Osteoblast (primary cell): ENCODE measurements at regions not wholly inside any gene's neighbourhood (a gene's known extent, or its start where the extent isn't known, plus 50 kb on each side); places are given as distances from the start of the nearest gene placed in this dataset.

Experiments used
- DNase-seq: peaks from one replicate; pipeline ENCODE4 v3.0.0; 2011; ENCODE audit warnings: low spot score, mixed read lengths; ENCODE audit not compliant: insufficient read length; ENCODE audit errors: missing footprints
- H2AFZ ChIP-seq: 2 replicates; pipeline ENCODE4 v1.6.0; 2011; ENCODE audit warnings: mild to moderate bottlenecking, low read length
- H3K27ac ChIP-seq: 2 replicates; pipeline ENCODE4 v1.5.1; 2011; ENCODE audit warnings: mild to moderate bottlenecking, low read depth, low read length, moderate library complexity
- H3K27me3 ChIP-seq: 2 replicates; pipeline ENCODE4 v1.6.0; 2012; ENCODE audit warnings: mild to moderate bottlenecking, control low read depth, inconsistent platforms, low read length, moderate library complexity; ENCODE audit not compliant: insufficient read depth
- H3K36me3 ChIP-seq: 2 replicates; pipeline ENCODE4 v1.5.1; 2011; ENCODE audit warnings: mild to moderate bottlenecking, low read length, control low read depth, moderate library complexity; ENCODE audit not compliant: insufficient read depth
- H3K4me1 ChIP-seq: 2 replicates; pipeline ENCODE4 v1.5.1; 2011; ENCODE audit warnings: mild to moderate bottlenecking, low read length, control low read depth, moderate library complexity; ENCODE audit not compliant: insufficient read depth
- H3K4me2 ChIP-seq: 2 replicates; pipeline ENCODE4 v1.6.0; 2011; ENCODE audit warnings: mild to moderate bottlenecking, low read length; ENCODE audit not compliant: insufficient read depth
- H3K4me3 ChIP-seq: fragments of 200-600 bp; sonication (generic); 3 replicates; pipeline ENCODE4 v1.5.1; 2012; ENCODE audit warnings: mild to moderate bottlenecking, low read length, inconsistent platforms; ENCODE audit not compliant: insufficient read depth
- H3K79me2 ChIP-seq: 2 replicates; pipeline ENCODE4 v1.6.0; 2012; ENCODE audit warnings: mild to moderate bottlenecking, low read length, control low read depth, inconsistent platforms; ENCODE audit not compliant: insufficient read depth
- H3K9me3 ChIP-seq: 2 replicates; pipeline ENCODE4 v1.5.1; 2011; ENCODE audit warnings: low read depth, low read length, control low read depth
- H4K20me1 ChIP-seq: 2 replicates; pipeline ENCODE4 v1.6.0; 2012; ENCODE audit warnings: mild to moderate bottlenecking, low read length, control low read depth; ENCODE audit not compliant: insufficient read depth
- TF ChIP-seq, protein P1 (sequence below): IDR thresholded peaks from 2 replicates; pipeline ENCODE4 v1.5.1; 2011; ENCODE audit warnings: mild to moderate bottlenecking, low read depth, low read length, moderate library complexity; ENCODE audit errors: extremely low read depth

DNA sequence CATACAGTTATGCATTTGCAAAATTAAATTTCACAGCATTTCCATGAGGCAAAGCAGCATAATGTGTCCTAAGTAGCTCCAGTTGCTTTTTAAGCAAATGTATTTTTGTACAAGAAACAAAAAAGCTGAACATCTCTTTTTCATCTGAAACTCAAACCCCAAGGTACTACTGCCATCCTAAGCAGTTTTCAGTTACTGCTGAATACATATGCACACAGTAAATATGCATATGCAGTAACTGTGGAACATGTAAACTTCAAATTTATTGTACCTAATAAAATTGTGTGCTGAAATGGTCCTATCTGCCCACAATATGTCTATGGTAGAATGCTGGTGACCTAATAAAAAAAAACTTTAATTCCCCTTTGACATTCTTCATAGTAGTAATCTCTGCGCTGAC is 458.6 kb upstream of the INTU start:
- no peaks in the 10 kb centered on the region for H3K79me2 ChIP-seq
- TF ChIP-seq, protein P1, sequence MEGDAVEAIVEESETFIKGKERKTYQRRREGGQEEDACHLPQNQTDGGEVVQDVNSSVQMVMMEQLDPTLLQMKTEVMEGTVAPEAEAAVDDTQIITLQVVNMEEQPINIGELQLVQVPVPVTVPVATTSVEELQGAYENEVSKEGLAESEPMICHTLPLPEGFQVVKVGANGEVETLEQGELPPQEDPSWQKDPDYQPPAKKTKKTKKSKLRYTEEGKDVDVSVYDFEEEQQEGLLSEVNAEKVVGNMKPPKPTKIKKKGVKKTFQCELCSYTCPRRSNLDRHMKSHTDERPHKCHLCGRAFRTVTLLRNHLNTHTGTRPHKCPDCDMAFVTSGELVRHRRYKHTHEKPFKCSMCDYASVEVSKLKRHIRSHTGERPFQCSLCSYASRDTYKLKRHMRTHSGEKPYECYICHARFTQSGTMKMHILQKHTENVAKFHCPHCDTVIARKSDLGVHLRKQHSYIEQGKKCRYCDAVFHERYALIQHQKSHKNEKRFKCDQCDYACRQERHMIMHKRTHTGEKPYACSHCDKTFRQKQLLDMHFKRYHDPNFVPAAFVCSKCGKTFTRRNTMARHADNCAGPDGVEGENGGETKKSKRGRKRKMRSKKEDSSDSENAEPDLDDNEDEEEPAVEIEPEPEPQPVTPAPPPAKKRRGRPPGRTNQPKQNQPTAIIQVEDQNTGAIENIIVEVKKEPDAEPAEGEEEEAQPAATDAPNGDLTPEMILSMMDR: no peak
- H3K9me3 ChIP-seq: no peaks in the 10 kb centered on the region
- H2AFZ ChIP-seq: no peak overlapping the region
- H4K20me1 ChIP-seq: no peaks in the 10 kb centered on the region
- no peak overlapping the region for H3K4me2 ChIP-seq
- no peak for DNase-seq
- H3K4me3 ChIP-seq: no peak overlapping the region
- H3K27ac ChIP-seq: no peak overlapping the region
- H3K36me3 ChIP-seq: no peaks in the 10 kb centered on the region
- no peaks in the 10 kb centered on the region for H3K27me3 ChIP-seq
- no peaks in the 10 kb centered on the region for H3K4me1 ChIP-seq

DNA sequence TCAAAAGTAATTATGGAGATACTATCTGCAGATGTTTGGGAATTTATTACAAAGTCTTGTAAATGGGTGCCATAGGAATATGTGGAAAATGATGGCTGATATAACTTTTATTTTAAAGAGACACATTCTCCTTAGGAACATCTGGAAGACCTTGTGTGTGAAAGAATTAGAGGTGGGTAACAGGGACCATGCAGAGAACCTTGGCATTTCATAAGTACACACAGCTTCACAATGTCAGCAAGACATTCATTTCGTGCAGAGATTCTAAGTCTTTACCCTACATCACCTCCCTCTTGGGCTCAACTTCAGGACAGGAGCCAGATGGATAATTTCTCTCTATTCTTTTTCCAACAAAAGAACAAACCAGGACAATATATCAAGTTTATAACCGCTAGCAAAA is 458.1 kb upstream of the INTU start:
- no peak overlapping the region for H3K4me2 ChIP-seq
- DNase-seq: no peak
- no peaks in the 10 kb centered on the region for H3K36me3 ChIP-seq
- H3K79me2 ChIP-seq: no peaks in the 10 kb centered on the region
- no peaks in the 10 kb centered on the region for H3K4me1 ChIP-seq
- H3K9me3 ChIP-seq: no peaks in the 10 kb centered on the region
- no peak overlapping the region for H3K27ac ChIP-seq
- H2AFZ ChIP-seq: no peak overlapping the region
- H3K27me3 ChIP-seq: no peaks in the 10 kb centered on the region
- H4K20me1 ChIP-seq: no peaks in the 10 kb centered on the region
- no peak overlapping the region for H3K4me3 ChIP-seq
- TF ChIP-seq, protein P1: no peak

DNA sequence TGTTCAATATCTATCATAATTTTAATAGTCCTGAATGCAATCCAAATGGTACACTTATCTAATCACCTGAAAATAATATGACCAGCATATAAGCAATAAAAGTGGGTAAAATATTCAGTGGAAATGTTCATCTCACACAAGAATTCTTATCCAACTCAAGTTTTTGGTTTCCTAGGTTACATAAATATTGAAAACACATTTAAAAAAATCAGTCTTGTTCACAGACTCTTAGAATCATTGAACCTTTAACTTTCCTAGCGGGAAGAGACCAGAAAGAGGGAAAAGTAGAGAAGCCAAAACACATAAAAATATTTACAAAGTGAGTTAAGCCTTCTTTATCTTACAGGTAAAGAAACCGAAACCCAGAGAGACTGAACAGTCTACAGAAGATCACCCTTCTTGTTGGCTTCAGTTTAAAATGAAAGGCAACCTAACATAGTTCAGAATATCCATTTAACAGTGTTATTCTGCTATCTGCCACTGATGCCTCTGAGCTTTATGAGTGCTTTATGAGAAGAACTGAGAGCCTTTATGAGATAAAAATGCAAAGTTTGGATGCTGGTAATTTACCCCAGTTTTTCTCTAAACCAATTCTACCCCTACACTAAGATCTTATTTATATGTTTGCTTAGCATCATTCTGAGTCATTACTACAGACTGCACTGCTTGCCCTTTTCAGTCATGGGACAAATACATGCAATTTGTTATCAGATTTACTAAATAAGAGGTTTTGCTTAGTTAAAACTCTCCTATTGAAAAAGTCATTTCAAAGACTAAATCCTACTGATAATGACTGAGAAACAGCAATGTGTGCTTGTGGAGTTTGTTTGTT is 453.3 kb upstream of the INTU start:
- no peak overlapping the region for H3K4me2 ChIP-seq
- no peaks in the 10 kb centered on the region for H4K20me1 ChIP-seq
- H3K27me3 ChIP-seq: no peaks in the 10 kb centered on the region
- no peaks in the 10 kb centered on the region for H3K79me2 ChIP-seq
- H3K9me3 ChIP-seq: no peaks in the 10 kb centered on the region
- H3K4me3 ChIP-seq: no peak overlapping the region
- DNase-seq: no peak
- TF ChIP-seq, protein P1: no peak
- no peak overlapping the region for H2AFZ ChIP-seq
- H3K4me1 ChIP-seq: no peaks in the 10 kb centered on the region
- H3K36me3 ChIP-seq: no peaks in the 10 kb centered on the region
- H3K27ac ChIP-seq: no peak overlapping the region

DNA sequence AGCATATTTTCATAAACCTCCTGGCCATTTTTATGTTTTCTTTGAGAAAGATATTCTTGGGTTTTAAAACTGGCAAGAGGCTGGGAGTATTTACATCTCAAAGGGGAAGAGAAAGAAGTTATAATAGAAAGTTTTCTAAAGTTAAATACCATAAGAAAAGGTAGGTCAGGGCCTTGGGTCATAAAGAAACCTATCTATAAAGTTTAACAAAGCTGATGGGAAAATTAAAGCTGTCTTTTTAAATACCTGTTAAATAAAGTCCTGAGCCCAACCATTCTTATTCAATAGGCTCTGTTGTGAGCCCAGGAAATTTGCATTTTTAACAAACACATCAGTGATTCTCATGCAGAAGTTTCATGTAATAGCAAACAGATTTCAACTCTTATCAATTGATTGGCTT is 451.8 kb upstream of the INTU start:
- Histone ChIP-seq H3K9me3 (no peaks in the 10 kb centered on the region), H3K4me2 (no peak overlapping the region), H3K79me2 (no peaks in the 10 kb centered on the region), H3K27me3 (no peaks in the 10 kb centered on the region), H3K27ac (no peak overlapping the region), H3K4me3 (no peak overlapping the region), H2AFZ (no peak overlapping the region), H3K4me1 (no peaks in the 10 kb centered on the region), H4K20me1 (no peaks in the 10 kb centered on the region), H3K36me3 (no peaks in the 10 kb centered on the region)
- no peak for DNase-seq
- TF ChIP-seq, protein P1: no peak
